Transverse colon (tissue), 4 donors: ENCODE measurements at regions not wholly inside any gene's neighbourhood (a gene's known extent, or its start where the extent isn't known, plus 50 kb on each side); places are given as distances from the start of the nearest gene placed in this dataset.
A peak's percentile ranks its signal among the peaks of the same experiment; 100 is the strongest.

ENCODE experiments used
- DNase-seq: peaks from one replicate; pipeline ENCODE4 v3.0.0-alpha.2; 2019
- H3K27ac ChIP-seq, 4 donors: fragments of 200-600 bp; sonication (generic); 2 replicates each; pipeline ENCODE4 v1.5.1; 2016 to 2018; ENCODE audit warnings: inconsistent platforms in 4 of 4
- H3K27me3 ChIP-seq: fragments of 200-600 bp; sonication (generic); 2 replicates; pipeline ENCODE4 v1.5.1; 2017; ENCODE audit warnings: inconsistent platforms
- H3K36me3 ChIP-seq, 4 donors: fragments of 200-600 bp; sonication (generic); 2 replicates each; pipeline ENCODE4 v1.5.1; 2017 to 2019; ENCODE audit warnings: inconsistent platforms in 4 of 4
- H3K4me1 ChIP-seq, 4 donors: fragments of 200-600 bp; sonication (generic); 2 replicates each; pipeline ENCODE4 v1.5.1; 2017 to 2020; ENCODE audit warnings: inconsistent platforms in 4 of 4
- H3K4me3 ChIP-seq, 4 donors: fragments of 200-600 bp; sonication (generic); 1 replicate in 1 of 4; 2 replicates in 3 of 4; pipeline versions ENCODE4 v1.5.1 to v1.6.1; 2017 to 2019; ENCODE audit warnings: inconsistent platforms in 4 of 4
- H3K9me3 ChIP-seq, 2 donors: fragments of 200-600 bp; sonication (generic); 2 replicates each; pipeline ENCODE4 v1.5.1; 2017 to 2019; ENCODE audit warnings: inconsistent platforms in 2 of 2
- CTCF ChIP-seq, 5 experiments: fragments of 200-600 bp in 3 of 5; fragments of 450-650 bp in 2 of 5; sonication (generic) in 3 of 5; IDR thresholded peaks; 1 replicate in 2 of 5; 2 replicates in 3 of 5; pipeline ENCODE4 v1.5.1; 2016 to 2017; ENCODE audit warnings: antibody characterized with exemption in 5 of 5, inconsistent platforms in 3 of 5, mild to moderate bottlenecking in 2 of 5, moderate library complexity in 1 of 5
- EP300 ChIP-seq: sonication (generic); formaldehyde crosslinking; IDR thresholded peaks from one replicate; pipeline ENCODE4 v1.6.1; 2017; ENCODE audit warnings: antibody characterized with exemption, low read depth
- POLR2A ChIP-seq: fragments of 450-650 bp; IDR thresholded peaks from one replicate; pipeline ENCODE4 v1.6.1; 2016; ENCODE audit warnings: antibody characterized with exemption, mild to moderate bottlenecking, moderate library complexity
- POLR2AphosphoS5 ChIP-seq, 3 donors: sonication (generic); formaldehyde crosslinking; IDR thresholded peaks; one replicate each; pipeline ENCODE4 v1.6.1; 2016; ENCODE audit warnings: antibody characterized with exemption in 3 of 3
- WGBS, 2 donors: methylation state at CpG; one replicate each; pipeline ENCODE4 v1.1.5; 2018; ENCODE audit warnings: low coverage in 1 of 2; 5-methylcytosine and 5-hydroxymethylcytosine counted together
- in situ Hi-C, 4 donors: fragments of 200-750 bp; cut with MboI; loops; one replicate each; pipeline versions ENCODE4 v1.15.0 to v1.15.1; 2017; ENCODE audit warnings: low sequenced_read_pairs in 3 of 4, low pct_ligation_motif_present in 1 of 4, low pct_unique_long_range_greater_than_20kb in 1 of 4
- intact Hi-C: fragments of 100-400 bp; cut with DNase I; formaldehyde crosslinking; loops from one replicate; pipeline ENCODE4 v1.15.1; 2023; ENCODE audit warnings: low total_unique reads

GRCh38 chr4:158051401-158052235 is 121.2 kb downstream of the GASK1B start:
- H3K27ac ChIP-seq: peak overlapping the region in 3 of 4 donors; percentile 33 to 39 (median 37)

DNA sequence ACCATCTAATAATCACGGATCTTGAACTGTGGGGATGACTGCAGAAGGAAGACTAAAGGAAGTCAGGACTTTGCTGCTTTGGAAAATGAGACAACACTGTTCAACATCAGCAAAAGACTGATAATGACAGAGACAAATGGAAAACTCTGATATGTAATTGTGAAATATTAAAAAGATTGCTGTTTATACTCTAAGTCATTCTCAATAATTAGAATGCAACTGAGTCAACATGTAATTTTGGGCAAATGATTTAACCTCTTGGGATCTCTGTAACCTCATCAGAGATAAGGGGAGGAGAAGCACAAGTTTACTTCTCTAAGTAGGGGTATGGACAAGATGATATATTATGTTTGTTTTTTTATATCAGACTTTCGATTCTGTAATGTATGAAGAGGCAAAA is 121.9 kb downstream of the GASK1B start:
- H3K9me3 ChIP-seq: no peaks in the 10 kb centered on the region
- in situ Hi-C loops: no loop called here
- no peaks in the 10 kb centered on the region for H3K36me3 ChIP-seq
- H3K27ac ChIP-seq: peak overlapping the region in 3 of 4 donors; percentile 1 to 37 (median 4)
- no peaks in the 10 kb centered on the region for H3K27me3 ChIP-seq
- WGBS, 2 donors: 51 to 55% methylated on average over 2 of the region's 2 CpGs
- H3K4me3 ChIP-seq: no peak overlapping the region
- no peaks in the 10 kb centered on the region for H3K4me1 ChIP-seq
- intact Hi-C loops: no loop called here
- no peak for DNase-seq
- no peak for TF ChIP-seq POLR2A
- no peak for TF ChIP-seq POLR2AphosphoS5 (IDR thresholded peaks at IDR 0.05)
- no peak for TF ChIP-seq CTCF (IDR thresholded peaks at IDR 0.05)
- no peak for TF ChIP-seq EP300

More at GRCh38 chr4:158051401-158052235, 121.2 kb downstream of the GASK1B start:
- TF ChIP-seq POLR2AphosphoS5 (IDR thresholded peaks at IDR 0.05) (peak in 2 of 3 donors; percentile 27 to 60), POLR2A (no peak), CTCF (IDR thresholded peaks at IDR 0.05) (no peak)
- H3K9me3 ChIP-seq: no peaks in the 10 kb centered on the region
- H3K36me3 ChIP-seq: no peaks in the 10 kb centered on the region
- no peaks in the 10 kb centered on the region for H3K4me1 ChIP-seq
- H3K4me3 ChIP-seq: no peak overlapping the region
- intact Hi-C loops: no loop called here
- no peak for DNase-seq
- no peaks in the 10 kb centered on the region for H3K27me3 ChIP-seq
- 54 to 56% methylated on average over 6 of the region's 6 CpGs for WGBS, 2 donors
- in situ Hi-C loops: no loop called here

GRCh38 chr4:158046345-158046744 is 126.5 kb downstream of the GASK1B start:
- H3K36me3 ChIP-seq: no peaks in the 10 kb centered on the region
- TF ChIP-seq CTCF (IDR thresholded peaks at IDR 0.05) (no peak), POLR2AphosphoS5 (IDR thresholded peaks at IDR 0.05) (no peak), POLR2A (no peak), EP300 (no peak)
- no peak overlapping the region for H3K4me3 ChIP-seq
- no peaks in the 10 kb centered on the region for H3K9me3 ChIP-seq
- no peak overlapping the region for H3K27ac ChIP-seq
- no peaks in the 10 kb centered on the region for H3K27me3 ChIP-seq
- 67% methylated on average over 4 of the region's 4 CpGs for WGBS, 2 donors
- intact Hi-C loops: no loop called here
- in situ Hi-C loops: no loop called here
- no peak for DNase-seq
- H3K4me1 ChIP-seq: no peaks in the 10 kb centered on the region

GRCh38 chr4:158043971-158044618 is 128.7 kb downstream of the GASK1B start:
- Histone ChIP-seq H3K4me1 (no peaks in the 10 kb centered on the region), H3K4me3 (no peak overlapping the region), H3K36me3 (no peaks in the 10 kb centered on the region), H3K27me3 (no peaks in the 10 kb centered on the region), H3K9me3 (peaks cover 0 to 3% of the 10 kb centered on the region in 2 donors), H3K27ac (no peak overlapping the region)
- in situ Hi-C loops: no loop called here
- intact Hi-C loops: no loop called here
- no peak for DNase-seq
- TF ChIP-seq EP300: no peak
- no peak for TF ChIP-seq CTCF (IDR thresholded peaks at IDR 0.05)
- TF ChIP-seq POLR2AphosphoS5 (IDR thresholded peaks at IDR 0.05): no peak
- TF ChIP-seq POLR2A: no peak
- WGBS, 2 donors: 67 to 94% methylated on average over 1 to 24 of the region's 41 CpGs
